KMS-11 (cell line): ENCODE measurements at regions not wholly inside any gene's neighbourhood (a gene's known extent, or its start where the extent isn't known, plus 50 kb on each side); places are given as distances from the start of the nearest gene placed in this dataset.
"Not testable (repeated sequence)": the region's sequence is repeated elsewhere in the genome, so short reads cannot be mapped to it uniquely, and the experiment has no call there.

Experiments used
- H2AFZ ChIP-seq: fragments of 200-600 bp; sonication (generic); 2 replicates; pipeline ENCODE4 v1.6.1; 2016; ENCODE audit warnings: antibody characterized with exemption, mixed run types, low read depth
- H3K27ac ChIP-seq: fragments of 200-600 bp; sonication (generic); 2 replicates; pipeline ENCODE4 v1.6.1; 2016; ENCODE audit warnings: mild to moderate bottlenecking, mixed run types
- H3K27me3 ChIP-seq: fragments of 200-600 bp; sonication (generic); 2 replicates; pipeline ENCODE4 v1.6.1; 2017; ENCODE audit warnings: mild to moderate bottlenecking, low read depth, mixed run types, moderate library complexity; ENCODE audit not compliant: insufficient read depth
- H3K36me3 ChIP-seq: fragments of 200-600 bp; sonication (generic); 2 replicates; pipeline ENCODE4 v1.6.1; 2017; ENCODE audit warnings: mild to moderate bottlenecking, mixed run types; ENCODE audit not compliant: insufficient read depth
- H3K4me1 ChIP-seq: fragments of 200-600 bp; sonication (generic); 2 replicates; pipeline ENCODE4 v1.6.1; 2016; ENCODE audit warnings: mild to moderate bottlenecking, low read depth, mixed run types; ENCODE audit not compliant: poor library complexity, severe bottlenecking
- H3K4me2 ChIP-seq: fragments of 200-600 bp; sonication (generic); 2 replicates; pipeline ENCODE4 v1.7.0; 2016; ENCODE audit warnings: mild to moderate bottlenecking, mixed run types
- H3K4me3 ChIP-seq: fragments of 200-600 bp; sonication (generic); IDR thresholded peaks from 2 replicates; pipeline ENCODE4 v1.6.1; 2017; ENCODE audit warnings: low read depth, low read length, mixed read lengths; ENCODE audit not compliant: insufficient read depth
- H3K79me2 ChIP-seq: fragments of 200-600 bp; sonication (generic); 2 replicates; pipeline ENCODE4 v1.6.1; 2016; ENCODE audit warnings: low read depth, mixed run types; ENCODE audit not compliant: insufficient read depth
- H3K9ac ChIP-seq: fragments of 200-600 bp; sonication (generic); 2 replicates; pipeline ENCODE4 v1.6.1; 2016; ENCODE audit warnings: mild to moderate bottlenecking, mixed run types
- H4K20me1 ChIP-seq: fragments of 200-600 bp; sonication (generic); 2 replicates; pipeline ENCODE4 v1.6.1; 2016; ENCODE audit warnings: mild to moderate bottlenecking, mixed run types; ENCODE audit not compliant: insufficient read depth
- TF ChIP-seq, protein P1 (sequence below): fragments of 200-600 bp; sonication (generic); conservative IDR thresholded peaks from 2 replicates; pipeline ENCODE4 v1.6.1; 2017; ENCODE audit warnings: low read depth, mild to moderate bottlenecking, antibody characterized with exemption, low read length, moderate library complexity, mixed read lengths

- H3K4me3 ChIP-seq = no peak overlapping the region
- H2AFZ ChIP-seq = no peak overlapping the region
- H3K27me3 ChIP-seq = no peaks in the 10 kb centered on the region
- H3K27ac ChIP-seq = no peak overlapping the region
- no peaks in the 10 kb centered on the region for H4K20me1 ChIP-seq
- H3K9ac ChIP-seq = no peak overlapping the region
- no peaks in the 10 kb centered on the region for H3K79me2 ChIP-seq
- TF ChIP-seq, protein P1, sequence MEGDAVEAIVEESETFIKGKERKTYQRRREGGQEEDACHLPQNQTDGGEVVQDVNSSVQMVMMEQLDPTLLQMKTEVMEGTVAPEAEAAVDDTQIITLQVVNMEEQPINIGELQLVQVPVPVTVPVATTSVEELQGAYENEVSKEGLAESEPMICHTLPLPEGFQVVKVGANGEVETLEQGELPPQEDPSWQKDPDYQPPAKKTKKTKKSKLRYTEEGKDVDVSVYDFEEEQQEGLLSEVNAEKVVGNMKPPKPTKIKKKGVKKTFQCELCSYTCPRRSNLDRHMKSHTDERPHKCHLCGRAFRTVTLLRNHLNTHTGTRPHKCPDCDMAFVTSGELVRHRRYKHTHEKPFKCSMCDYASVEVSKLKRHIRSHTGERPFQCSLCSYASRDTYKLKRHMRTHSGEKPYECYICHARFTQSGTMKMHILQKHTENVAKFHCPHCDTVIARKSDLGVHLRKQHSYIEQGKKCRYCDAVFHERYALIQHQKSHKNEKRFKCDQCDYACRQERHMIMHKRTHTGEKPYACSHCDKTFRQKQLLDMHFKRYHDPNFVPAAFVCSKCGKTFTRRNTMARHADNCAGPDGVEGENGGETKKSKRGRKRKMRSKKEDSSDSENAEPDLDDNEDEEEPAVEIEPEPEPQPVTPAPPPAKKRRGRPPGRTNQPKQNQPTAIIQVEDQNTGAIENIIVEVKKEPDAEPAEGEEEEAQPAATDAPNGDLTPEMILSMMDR = no peak
- no peak overlapping the region for H3K4me2 ChIP-seq
- H3K36me3 ChIP-seq = no peaks in the 10 kb centered on the region
- H3K4me1 ChIP-seq = no peaks in the 10 kb centered on the region
Observed at GRCh38 chr1:238336531-238336930, 445.8 kb upstream of the ZP4 start.

DNA sequence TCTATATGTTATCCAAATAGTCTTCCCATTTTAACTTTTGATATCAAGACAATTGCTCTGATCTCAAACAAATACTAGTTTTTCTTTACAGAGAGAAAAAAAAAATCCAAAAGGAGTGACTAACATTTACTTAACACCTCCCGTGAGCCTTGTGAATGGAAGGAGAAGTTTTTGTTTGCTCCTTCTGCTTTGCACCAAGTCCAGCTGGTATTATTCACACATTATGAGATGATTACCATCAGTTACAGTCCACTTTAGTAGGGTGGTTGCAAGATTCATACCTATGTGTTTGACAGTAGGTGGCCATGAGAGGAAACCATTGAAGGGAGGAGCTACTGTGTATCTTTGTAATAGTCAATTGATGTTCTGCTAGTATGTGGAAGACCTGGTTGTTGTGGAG, 443.4 kb upstream of the ZP4 start:
- TF ChIP-seq, protein P1 = no peak
- Histone ChIP-seq H4K20me1 (no peaks in the 10 kb centered on the region), H3K27ac (no peak overlapping the region), H3K4me1 (no peaks in the 10 kb centered on the region), H2AFZ (no peak overlapping the region), H3K9ac (no peak overlapping the region), H3K4me3 (no peak overlapping the region), H3K4me2 (no peak overlapping the region), H3K27me3 (no peaks in the 10 kb centered on the region), H3K79me2 (no peaks in the 10 kb centered on the region), H3K36me3 (no peaks in the 10 kb centered on the region)

GRCh38 chr1:238331557-238331956, 440.8 kb upstream of the ZP4 start:
- H3K4me1 ChIP-seq = no peaks in the 10 kb centered on the region
- no peaks in the 10 kb centered on the region for H3K79me2 ChIP-seq
- no peak overlapping the region for H3K27ac ChIP-seq
- H2AFZ ChIP-seq = no peak overlapping the region
- H3K4me3 ChIP-seq = no peak overlapping the region
- no peaks in the 10 kb centered on the region for H3K36me3 ChIP-seq
- H3K27me3 ChIP-seq = no peaks in the 10 kb centered on the region
- TF ChIP-seq, protein P1 = no peak
- H3K9ac ChIP-seq = no peak overlapping the region
- no peak overlapping the region for H3K4me2 ChIP-seq
- no peaks in the 10 kb centered on the region for H4K20me1 ChIP-seq

- H3K79me2 ChIP-seq = no peaks in the 10 kb centered on the region
- H2AFZ ChIP-seq = no peak overlapping the region
- H4K20me1 ChIP-seq = no peaks in the 10 kb centered on the region
- no peak overlapping the region for H3K9ac ChIP-seq
- H3K27me3 ChIP-seq = no peaks in the 10 kb centered on the region
- TF ChIP-seq, protein P1 = no peak
- H3K36me3 ChIP-seq = no peaks in the 10 kb centered on the region
- H3K4me3 ChIP-seq = no peak overlapping the region
- no peaks in the 10 kb centered on the region for H3K4me1 ChIP-seq
- no peak overlapping the region for H3K27ac ChIP-seq
- H3K4me2 ChIP-seq = no peak overlapping the region
Observed at GRCh38 chr1:238329671-238330070, 438.9 kb upstream of the ZP4 start.

DNA sequence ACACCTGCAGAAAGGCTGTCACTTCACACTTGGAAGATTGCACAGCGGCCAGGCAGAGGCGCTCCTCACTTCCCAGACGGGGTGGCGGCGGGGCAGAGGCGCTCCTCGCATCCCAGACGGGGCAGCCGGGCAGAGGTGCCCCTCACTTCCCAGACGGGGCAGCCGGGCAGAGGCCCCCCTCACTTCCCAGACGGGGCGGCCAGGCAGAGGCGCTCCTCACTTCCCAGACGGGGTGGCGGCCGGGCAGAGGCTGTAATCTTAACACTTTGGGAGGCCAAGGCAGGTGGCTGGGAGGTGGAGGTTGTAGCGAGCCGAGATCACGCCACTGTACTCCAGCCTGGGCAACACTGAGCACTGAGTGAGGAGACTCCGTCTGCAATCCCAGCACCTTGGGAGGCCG, 436.3 kb upstream of the ZP4 start:
- H4K20me1 ChIP-seq, H3K79me2 ChIP-seq, H3K36me3 ChIP-seq, H3K27me3 ChIP-seq, H2AFZ ChIP-seq, H3K4me2 ChIP-seq, H3K27ac ChIP-seq, H3K4me1 ChIP-seq, H3K4me3 ChIP-seq, H3K9ac ChIP-seq: not testable (repeated sequence)

DNA sequence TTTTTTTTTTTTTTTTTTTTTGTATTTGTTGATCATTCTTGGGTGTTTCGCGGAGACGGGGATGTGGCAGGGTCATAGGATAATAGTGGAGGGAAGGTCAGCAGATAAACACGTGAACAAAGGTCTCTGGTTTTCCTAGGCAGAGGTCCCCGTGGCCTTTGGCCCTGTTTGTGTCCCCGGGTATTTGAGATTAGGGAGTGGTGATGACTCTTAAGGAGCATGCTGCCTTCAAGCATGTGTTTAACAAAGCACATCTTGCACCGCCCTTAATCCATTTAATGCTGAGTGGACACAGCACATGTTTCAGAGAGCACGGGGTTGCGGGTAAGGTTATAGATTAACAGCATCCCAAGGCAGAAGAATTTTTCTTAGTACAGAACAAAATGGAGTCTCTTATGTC, 435.8 kb upstream of the ZP4 start:
- H3K9ac ChIP-seq, H3K4me1 ChIP-seq, H3K4me3 ChIP-seq, H3K79me2 ChIP-seq, H3K36me3 ChIP-seq, H2AFZ ChIP-seq, H3K4me2 ChIP-seq, H3K27me3 ChIP-seq, H4K20me1 ChIP-seq, H3K27ac ChIP-seq: not testable (repeated sequence)
